Chondrocyte (in vitro differentiated cells): ENCODE measurements at regions not wholly inside any gene's neighbourhood (a gene's known extent, or its start where the extent isn't known, plus 50 kb on each side); places are given as distances from the start of the nearest gene placed in this dataset.

Source experiments
- DNase-seq: peaks from one replicate; pipeline ENCODE4 v3.0.0; 2021; ENCODE audit warnings: mixed read lengths, low spot score
- H3K27ac Mint-ChIP-seq: one replicate; pipeline ENCODE4 v1.8.0; 2021; ENCODE audit warnings: mild to moderate bottlenecking, moderate library complexity, mixed read lengths; ENCODE audit not compliant: unreplicated experiment
- H3K27me3 Mint-ChIP-seq: 2 replicates; pipeline ENCODE4 v1.8.0; 2021; ENCODE audit warnings: low read depth, mixed read lengths
- H3K36me3 Mint-ChIP-seq: 2 replicates; pipeline ENCODE4 v1.8.0; 2021; ENCODE audit warnings: low read depth, mixed read lengths
- H3K4me1 Mint-ChIP-seq: 2 replicates; pipeline ENCODE4 v1.8.0; 2021; ENCODE audit warnings: low read depth, mild to moderate bottlenecking, mixed read lengths
- H3K4me3 Mint-ChIP-seq: one replicate; pipeline ENCODE4 v1.8.0; 2021; ENCODE audit warnings: mild to moderate bottlenecking, moderate library complexity, mixed read lengths; ENCODE audit not compliant: unreplicated experiment
- H3K9me3 Mint-ChIP-seq: 2 replicates; pipeline ENCODE4 v1.8.0; 2021; ENCODE audit warnings: low read depth, mixed read lengths
- TF ChIP-seq, protein P1 (sequence below): fragments of 200-600 bp; sonication (generic); IDR thresholded peaks from 2 replicates; pipeline ENCODE4 v1.5.0; 2021; ENCODE audit warnings: antibody characterized with exemption, mild to moderate bottlenecking, moderate library complexity

DNA sequence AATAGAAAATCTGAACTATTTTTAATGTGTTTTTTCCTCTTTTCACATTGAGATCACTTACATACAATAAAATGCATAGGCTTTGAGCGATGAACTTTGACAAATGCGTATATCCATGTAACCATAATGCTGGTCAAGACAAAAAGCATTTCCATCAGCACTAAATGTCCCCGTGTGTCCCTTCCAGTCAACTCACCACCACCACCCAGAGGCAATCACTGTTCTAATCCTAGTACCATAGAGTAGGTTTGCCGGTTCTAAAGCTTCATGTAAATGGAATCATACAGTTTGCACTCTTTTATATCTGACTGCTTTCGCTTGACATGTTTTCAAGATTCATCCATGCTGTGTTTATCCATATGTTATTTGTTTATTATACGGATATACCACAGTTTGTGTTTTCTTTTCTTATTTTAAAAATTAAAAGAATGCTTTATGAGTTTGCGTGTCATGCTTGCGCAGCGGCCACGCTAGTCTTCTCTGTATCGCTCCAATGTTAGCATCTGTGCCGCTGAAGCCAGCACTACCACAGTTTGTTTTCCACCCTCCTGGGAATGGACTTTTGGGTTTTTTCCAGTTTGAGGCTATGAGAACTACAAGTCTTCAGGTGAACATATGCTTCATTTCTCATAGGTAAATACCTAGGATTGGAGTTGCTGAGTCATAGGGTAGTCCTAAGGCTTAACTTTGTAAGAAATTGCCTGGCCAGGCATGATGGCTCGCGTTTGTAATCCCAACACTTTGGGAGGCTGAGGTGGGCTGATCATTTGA, 197.5 kb upstream of the CHAC2 start:
- Mint-ChIP-seq H3K27ac (no peak overlapping the region), H3K9me3 (peaks cover 3% of the 10 kb centered on the region), H3K4me3 (no peak overlapping the region), H3K4me1 (peaks cover 10% of the 10 kb centered on the region), H3K36me3 (peaks cover 2% of the 10 kb centered on the region), H3K27me3 (peaks cover 11% of the 10 kb centered on the region)
- no peak for DNase-seq
- TF ChIP-seq, protein P1, sequence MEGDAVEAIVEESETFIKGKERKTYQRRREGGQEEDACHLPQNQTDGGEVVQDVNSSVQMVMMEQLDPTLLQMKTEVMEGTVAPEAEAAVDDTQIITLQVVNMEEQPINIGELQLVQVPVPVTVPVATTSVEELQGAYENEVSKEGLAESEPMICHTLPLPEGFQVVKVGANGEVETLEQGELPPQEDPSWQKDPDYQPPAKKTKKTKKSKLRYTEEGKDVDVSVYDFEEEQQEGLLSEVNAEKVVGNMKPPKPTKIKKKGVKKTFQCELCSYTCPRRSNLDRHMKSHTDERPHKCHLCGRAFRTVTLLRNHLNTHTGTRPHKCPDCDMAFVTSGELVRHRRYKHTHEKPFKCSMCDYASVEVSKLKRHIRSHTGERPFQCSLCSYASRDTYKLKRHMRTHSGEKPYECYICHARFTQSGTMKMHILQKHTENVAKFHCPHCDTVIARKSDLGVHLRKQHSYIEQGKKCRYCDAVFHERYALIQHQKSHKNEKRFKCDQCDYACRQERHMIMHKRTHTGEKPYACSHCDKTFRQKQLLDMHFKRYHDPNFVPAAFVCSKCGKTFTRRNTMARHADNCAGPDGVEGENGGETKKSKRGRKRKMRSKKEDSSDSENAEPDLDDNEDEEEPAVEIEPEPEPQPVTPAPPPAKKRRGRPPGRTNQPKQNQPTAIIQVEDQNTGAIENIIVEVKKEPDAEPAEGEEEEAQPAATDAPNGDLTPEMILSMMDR: no peak

DNA sequence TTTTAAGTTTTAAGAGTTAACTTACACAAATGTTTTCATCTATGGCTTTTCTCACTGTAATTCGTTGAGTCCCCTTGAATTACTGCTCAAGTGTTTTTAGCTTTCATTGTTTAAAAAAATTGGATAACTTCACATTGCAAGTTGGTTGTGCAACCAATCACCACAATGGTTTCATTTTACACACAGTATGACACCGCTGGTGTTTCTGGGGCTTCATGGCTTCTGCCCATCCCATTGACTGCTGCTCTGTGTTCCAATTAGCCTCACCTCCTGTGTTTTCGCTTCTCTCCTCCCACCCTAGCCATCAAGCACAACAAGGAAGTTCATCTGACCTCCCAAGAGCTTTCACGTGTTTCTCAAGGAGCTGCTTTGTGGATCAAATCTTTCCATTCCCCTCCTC, 199.1 kb upstream of the CHAC2 start:
- H3K27me3 Mint-ChIP-seq: peaks cover 16% of the 10 kb centered on the region
- DNase-seq: no peak
- peaks cover 2% of the 10 kb centered on the region for H3K36me3 Mint-ChIP-seq
- no peak overlapping the region for H3K27ac Mint-ChIP-seq
- no peak overlapping the region for H3K4me3 Mint-ChIP-seq
- TF ChIP-seq, protein P1: no peak
- H3K9me3 Mint-ChIP-seq: peaks cover under 1% of the 10 kb centered on the region
- H3K4me1 Mint-ChIP-seq: peaks cover 8% of the 10 kb centered on the region

DNA sequence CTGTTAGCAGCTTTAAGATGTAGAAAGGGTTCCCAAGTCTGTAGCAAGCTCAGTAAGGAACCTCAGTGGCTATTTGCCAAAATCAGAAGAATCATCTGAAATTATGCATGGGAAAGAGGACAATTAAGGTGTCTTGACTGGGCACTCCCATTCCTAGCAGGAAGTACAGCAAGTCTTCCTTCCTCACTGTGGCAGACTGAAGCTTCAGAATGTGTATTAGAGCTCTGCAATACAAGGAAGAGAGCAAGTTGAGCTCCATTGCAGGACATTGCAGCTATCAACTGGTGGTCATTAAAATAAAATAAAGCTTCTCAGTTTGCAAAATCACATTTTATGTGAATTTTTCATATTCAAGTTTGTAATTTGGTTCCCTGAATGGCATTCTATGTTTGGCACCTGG, 200.5 kb upstream of the CHAC2 start:
- H3K27ac Mint-ChIP-seq: no peak overlapping the region
- peaks cover 2% of the 10 kb centered on the region for H3K36me3 Mint-ChIP-seq
- DNase-seq: no peak
- peaks cover 8% of the 10 kb centered on the region for H3K4me1 Mint-ChIP-seq
- H3K9me3 Mint-ChIP-seq: peaks cover 4% of the 10 kb centered on the region
- H3K4me3 Mint-ChIP-seq: no peak overlapping the region
- H3K27me3 Mint-ChIP-seq: peaks cover 17% of the 10 kb centered on the region
- TF ChIP-seq, protein P1: no peak

DNA sequence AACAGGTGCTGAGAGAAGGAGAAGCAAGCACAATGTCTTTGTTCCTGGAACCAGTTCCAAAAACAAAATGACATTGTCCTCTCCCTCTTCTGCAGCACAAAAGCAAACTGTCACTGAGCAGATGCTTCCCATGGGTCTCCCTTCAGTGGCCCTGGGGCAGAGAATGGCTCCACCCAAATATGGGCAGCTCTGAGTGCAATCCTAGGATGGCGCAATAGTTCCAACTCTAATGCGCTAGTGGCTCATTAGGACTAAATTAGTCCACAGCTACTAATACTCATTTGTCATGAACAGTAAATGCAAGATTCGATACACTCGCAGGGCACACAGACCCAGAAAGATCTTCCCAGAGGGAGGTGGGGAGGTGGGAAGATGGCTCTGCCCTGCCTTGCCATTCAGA, 205.2 kb upstream of the CHAC2 start:
- Mint-ChIP-seq H3K4me3 (no peak overlapping the region), H3K27me3 (peaks cover 24% of the 10 kb centered on the region), H3K4me1 (no peaks in the 10 kb centered on the region), H3K27ac (no peak overlapping the region), H3K9me3 (peaks cover 12% of the 10 kb centered on the region), H3K36me3 (no peaks in the 10 kb centered on the region)
- DNase-seq: no peak
- TF ChIP-seq, protein P1: no peak

DNA sequence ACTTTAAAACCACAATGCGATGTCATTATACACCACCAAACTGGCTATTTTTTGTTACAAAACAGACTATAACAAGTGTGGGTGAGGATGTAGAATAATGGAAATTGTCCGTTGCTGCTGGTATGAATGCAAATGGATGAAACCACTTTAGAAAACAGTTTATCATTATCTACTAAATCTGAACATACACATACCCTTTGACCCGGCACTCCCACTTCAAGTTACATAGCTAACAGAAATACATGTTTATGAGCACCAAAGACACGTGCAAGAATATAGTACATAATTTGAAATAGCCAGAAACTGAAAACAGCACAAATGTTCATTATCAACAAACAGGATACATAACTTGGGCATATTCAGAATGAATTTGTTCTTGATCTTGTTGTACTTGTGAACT, 206.4 kb upstream of the CHAC2 start:
- DNase-seq: no peak

More for the DNA sequence above, 206.4 kb upstream of the CHAC2 start:
- TF ChIP-seq, protein P1: no peak
- H3K36me3 Mint-ChIP-seq: peaks cover 3% of the 10 kb centered on the region
- H3K27ac Mint-ChIP-seq: no peak overlapping the region
- H3K4me3 Mint-ChIP-seq: no peak overlapping the region
- peaks cover 24% of the 10 kb centered on the region for H3K27me3 Mint-ChIP-seq
- no peaks in the 10 kb centered on the region for H3K4me1 Mint-ChIP-seq
- peaks cover 16% of the 10 kb centered on the region for H3K9me3 Mint-ChIP-seq
